D721Med (cell line): ENCODE measurements at regions not wholly inside any gene's neighbourhood (a gene's known extent, or its start where the extent isn't known, plus 50 kb on each side); places are given as distances from the start of the nearest gene placed in this dataset.

Experiments
- DNase-seq: peaks from one replicate; pipeline ENCODE4 v3.0.0; 2011; ENCODE audit warnings: low spot score; ENCODE audit not compliant: insufficient read length
- FAIRE-seq: peaks from 2 replicates; lab custom pipeline; 2011; peaks lifted over from hg19 to GRCh38; lab: Jason Lieb, UNC
- CTCF ChIP-seq: IDR thresholded peaks from 2 replicates; pipeline ENCODE4 v1.5.1; 2012; ENCODE audit warnings: mild to moderate bottlenecking, control low read depth; ENCODE audit not compliant: insufficient read depth; ENCODE audit errors: missing control alignments

GRCh38 chr13:31044364-31045285, 112.2 kb downstream of the TEX26 start:
- peak; percentile 54 for DNase-seq
- TF ChIP-seq CTCF: peak; percentile 92
- no peak for FAIRE-seq

- FAIRE-seq (no peak), DNase-seq (no peak)
- no peak for TF ChIP-seq CTCF
Measured at GRCh38 chr13:31043957-31044356, 111.5 kb downstream of the TEX26 start.

- TF ChIP-seq CTCF: no peak
- no peak for DNase-seq
- no peak for FAIRE-seq
Measured at GRCh38 chr13:31042481-31043165, 110.2 kb downstream of the TEX26 start.

GRCh38 chr13:31042049-31042448, 109.6 kb downstream of the TEX26 start:
- DNase-seq: no peak
- no peak for TF ChIP-seq CTCF
- no peak for FAIRE-seq

GRCh38 chr13:31038834-31039552, 106.5 kb downstream of the TEX26 start:
- no peak for DNase-seq
- TF ChIP-seq CTCF: no peak
- no peak for FAIRE-seq

GRCh38 chr13:31037874-31038500, 105.5 kb downstream of the TEX26 start:
- FAIRE-seq: no peak
- DNase-seq: no peak

More at GRCh38 chr13:31037874-31038500, 105.5 kb downstream of the TEX26 start:
- TF ChIP-seq CTCF: no peak
